GM12872 (cell line): ENCODE measurements at regions not wholly inside any gene's neighbourhood (a gene's known extent, or its start where the extent isn't known, plus 50 kb on each side); places are given as distances from the start of the nearest gene placed in this dataset.

ENCODE experiments used
- TF ChIP-seq, protein P1 (sequence below): IDR thresholded peaks from 3 replicates; pipeline ENCODE4 v1.5.1; 2011; ENCODE audit warnings: low read depth, mild to moderate bottlenecking, low read length, moderate library complexity; ENCODE audit not compliant: insufficient read depth

- TF ChIP-seq, protein P1, sequence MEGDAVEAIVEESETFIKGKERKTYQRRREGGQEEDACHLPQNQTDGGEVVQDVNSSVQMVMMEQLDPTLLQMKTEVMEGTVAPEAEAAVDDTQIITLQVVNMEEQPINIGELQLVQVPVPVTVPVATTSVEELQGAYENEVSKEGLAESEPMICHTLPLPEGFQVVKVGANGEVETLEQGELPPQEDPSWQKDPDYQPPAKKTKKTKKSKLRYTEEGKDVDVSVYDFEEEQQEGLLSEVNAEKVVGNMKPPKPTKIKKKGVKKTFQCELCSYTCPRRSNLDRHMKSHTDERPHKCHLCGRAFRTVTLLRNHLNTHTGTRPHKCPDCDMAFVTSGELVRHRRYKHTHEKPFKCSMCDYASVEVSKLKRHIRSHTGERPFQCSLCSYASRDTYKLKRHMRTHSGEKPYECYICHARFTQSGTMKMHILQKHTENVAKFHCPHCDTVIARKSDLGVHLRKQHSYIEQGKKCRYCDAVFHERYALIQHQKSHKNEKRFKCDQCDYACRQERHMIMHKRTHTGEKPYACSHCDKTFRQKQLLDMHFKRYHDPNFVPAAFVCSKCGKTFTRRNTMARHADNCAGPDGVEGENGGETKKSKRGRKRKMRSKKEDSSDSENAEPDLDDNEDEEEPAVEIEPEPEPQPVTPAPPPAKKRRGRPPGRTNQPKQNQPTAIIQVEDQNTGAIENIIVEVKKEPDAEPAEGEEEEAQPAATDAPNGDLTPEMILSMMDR = no peak
These were observed 637.9 kb downstream of the EFNB2 start for GRCh38 chr13:105897575-105897974.

GRCh38 chr13:105894697-105895096 lies 640.8 kb downstream of the EFNB2 start:
- TF ChIP-seq, protein P1 = no peak

DNA sequence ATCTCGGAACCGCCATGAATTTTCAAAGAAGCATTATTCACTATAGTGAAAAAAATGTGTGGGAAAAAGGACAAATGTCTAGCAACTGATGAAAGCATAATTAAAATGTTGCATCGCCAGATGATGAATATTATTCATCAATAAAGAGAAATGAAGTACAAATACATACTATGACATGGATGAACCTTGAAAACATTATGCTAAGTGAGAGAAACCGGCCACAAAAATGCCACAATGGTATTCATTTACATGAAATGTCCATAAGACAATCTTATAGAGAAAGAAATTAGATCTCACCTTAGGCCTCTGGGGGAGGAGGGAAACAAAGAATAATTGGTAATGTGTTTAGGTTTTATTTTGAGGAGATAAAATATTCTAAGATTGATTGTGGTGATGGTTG lies 645.0 kb downstream of the EFNB2 start:
- TF ChIP-seq, protein P1 = no peak

DNA sequence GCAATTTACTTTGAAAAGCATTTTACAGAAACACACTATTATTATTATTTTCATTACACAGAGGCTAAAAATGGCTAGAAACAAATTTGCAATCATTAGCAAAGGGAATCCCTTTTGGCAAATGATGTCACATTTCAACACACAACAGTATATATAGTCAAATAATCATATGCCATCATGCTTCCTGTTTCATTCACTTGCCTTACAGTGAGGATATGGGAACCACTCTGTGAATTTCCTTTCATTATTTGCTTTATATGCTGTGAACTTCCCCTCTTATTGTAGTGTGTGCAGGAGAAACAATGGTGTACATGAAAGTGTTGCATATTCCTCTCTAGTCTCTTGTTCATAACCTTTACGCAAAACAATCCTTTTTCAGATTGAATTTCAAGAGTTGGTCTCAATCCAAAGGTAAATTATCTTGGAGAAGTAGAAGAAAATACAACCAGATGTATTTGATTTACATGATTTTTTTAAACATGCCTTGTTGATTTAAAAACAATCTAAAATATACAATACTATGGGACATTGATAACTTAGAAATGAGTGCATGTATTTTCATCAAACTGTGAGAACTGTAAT lies 657.3 kb downstream of the EFNB2 start:
- TF ChIP-seq, protein P1 = no peak

DNA sequence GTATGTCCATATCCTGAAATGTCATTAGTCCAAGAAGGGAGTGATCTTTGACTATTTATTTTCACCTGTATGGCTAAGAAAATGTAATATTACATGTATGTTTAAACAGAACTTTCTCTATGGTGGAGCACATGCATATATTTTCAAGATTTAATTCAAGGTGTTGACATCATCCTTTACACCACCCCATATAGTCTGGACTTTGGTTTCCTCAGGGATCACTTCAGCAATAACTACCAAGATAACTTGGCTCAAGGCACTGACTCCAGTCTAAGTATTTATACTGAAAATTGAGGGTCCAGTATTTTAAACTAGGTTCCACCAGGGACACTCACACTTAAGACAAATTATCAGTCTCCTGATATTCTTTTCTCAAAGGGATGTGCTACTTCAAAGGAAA lies 660.6 kb downstream of the EFNB2 start:
- TF ChIP-seq, protein P1 = no peak

DNA sequence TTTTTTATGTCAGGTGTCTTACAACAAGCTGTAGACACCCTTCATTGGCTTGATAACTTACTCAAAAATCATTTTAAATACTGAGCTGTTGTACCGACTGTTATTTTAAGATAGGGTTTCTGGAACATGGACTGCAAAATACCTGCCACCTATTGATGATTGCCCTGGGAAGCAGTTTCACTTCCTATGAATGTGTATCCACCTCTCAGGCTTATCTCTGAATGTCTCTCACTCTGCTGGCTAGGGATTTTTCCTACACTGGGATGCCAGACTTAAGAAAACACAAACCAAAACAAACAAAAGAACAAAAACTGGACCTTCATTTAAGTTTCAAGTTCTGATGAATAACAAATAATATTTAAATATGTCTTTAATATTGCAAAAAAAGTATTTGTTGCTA lies 663.7 kb downstream of the EFNB2 start:
- TF ChIP-seq, protein P1 = no peak

- TF ChIP-seq, protein P1 = no peak
These were observed 664.1 kb downstream of the EFNB2 start for GRCh38 chr13:105871326-105871725.

GRCh38 chr13:105863300-105863920 lies 672.1 kb downstream of the EFNB2 start:
- TF ChIP-seq, protein P1 = no peak
